Testis (tissue), 2 donors: ENCODE measurements at regions not wholly inside any gene's neighbourhood (a gene's known extent, or its start where the extent isn't known, plus 50 kb on each side); places are given as distances from the start of the nearest gene placed in this dataset.

Experiments used
- DNase-seq: peaks from one replicate; pipeline ENCODE4 v3.0.0-alpha.2; 2019
- H3K27ac ChIP-seq, 2 donors: fragments of 200-600 bp; sonication (generic); one replicate each; pipeline ENCODE4 v1.5.1; 2019
- H3K27me3 ChIP-seq: fragments of 200-600 bp; sonication (generic); one replicate; pipeline ENCODE4 v1.5.1; 2019
- H3K36me3 ChIP-seq: fragments of 200-600 bp; sonication (generic); one replicate; pipeline ENCODE4 v1.5.1; 2017; ENCODE audit warnings: low read depth; ENCODE audit errors: missing control alignments
- H3K4me1 ChIP-seq: fragments of 200-600 bp; sonication (generic); one replicate; pipeline ENCODE4 v1.5.1; 2019
- H3K4me3 ChIP-seq, 2 donors: fragments of 200-600 bp; sonication (generic); one replicate each; pipeline ENCODE4 v1.5.1; 2017 to 2019
- H3K9me3 ChIP-seq: fragments of 200-600 bp; sonication (generic); one replicate; pipeline ENCODE4 v1.5.1; 2017
- CTCF ChIP-seq, 3 experiments: fragments of 450-650 bp in 2 of 3; fragments of 200-600 bp in 1 of 3; sonication (generic) in 1 of 3; IDR thresholded peaks; one replicate each; pipeline ENCODE4 v1.5.1; 2016 to 2019; ENCODE audit warnings: antibody characterized with exemption in 3 of 3, mild to moderate bottlenecking in 2 of 3, moderate library complexity in 1 of 3
- POLR2A ChIP-seq: fragments of 450-650 bp; IDR thresholded peaks from one replicate; pipeline ENCODE4 v1.6.1; 2017; ENCODE audit warnings: antibody characterized with exemption, mild to moderate bottlenecking, moderate library complexity
- WGBS, 2 donors: methylation state at CpG; one replicate each; pipeline ENCODE4 v1.1.5; 2018; 5-methylcytosine and 5-hydroxymethylcytosine counted together
- intact Hi-C: fragments of 100-400 bp; cut with DNase I; formaldehyde crosslinking; loops from one replicate; pipeline ENCODE4 v1.15.1; 2023; ENCODE audit warnings: low total_unique reads

- no peak overlapping the region for H3K4me3 ChIP-seq
- no peak for DNase-seq
- no peaks in the 10 kb centered on the region for H3K9me3 ChIP-seq
- no peaks in the 10 kb centered on the region for H3K27me3 ChIP-seq
- no peaks in the 10 kb centered on the region for H3K36me3 ChIP-seq
- intact Hi-C loops = no loop called here
- WGBS, 2 donors = 70 to 71% methylated on average over 5 of the region's 5 CpGs
- no peak overlapping the region for H3K27ac ChIP-seq
- no peaks in the 10 kb centered on the region for H3K4me1 ChIP-seq
- TF ChIP-seq CTCF (IDR thresholded peaks at IDR 0.05) (no peak), POLR2A (no peak)
These were observed 509.6 kb downstream of the MED13L start for GRCh38 chr12:115767916-115768315.

- H3K4me1 ChIP-seq = no peaks in the 10 kb centered on the region
- no peak overlapping the region for H3K27ac ChIP-seq
- WGBS, 2 donors = 14 to 24% methylated on average over 3 of the region's 3 CpGs
- intact Hi-C loops = no loop called here
- DNase-seq = peak; percentile 57
- H3K9me3 ChIP-seq = no peaks in the 10 kb centered on the region
- H3K4me3 ChIP-seq = no peak overlapping the region
- H3K36me3 ChIP-seq = no peaks in the 10 kb centered on the region
- H3K27me3 ChIP-seq = no peaks in the 10 kb centered on the region
- TF ChIP-seq POLR2A (no peak), CTCF (IDR thresholded peaks at IDR 0.05) (no peak)
These were observed 513.4 kb downstream of the MED13L start for GRCh38 chr12:115763982-115764621.

- H3K27ac ChIP-seq = no peak overlapping the region
- DNase-seq = peak; percentile 24
- H3K4me1 ChIP-seq = no peaks in the 10 kb centered on the region
- intact Hi-C loops = no loop called here
- no peak overlapping the region for H3K4me3 ChIP-seq
- WGBS, 2 donors = 66 to 72% methylated on average over 5 of the region's 5 CpGs
- TF ChIP-seq CTCF (IDR thresholded peaks at IDR 0.05) (no peak), POLR2A (no peak)
- H3K36me3 ChIP-seq = no peaks in the 10 kb centered on the region
- H3K27me3 ChIP-seq = no peaks in the 10 kb centered on the region
- H3K9me3 ChIP-seq = no peaks in the 10 kb centered on the region
These were observed 514.1 kb downstream of the MED13L start for GRCh38 chr12:115763376-115763775.

GRCh38 chr12:115762936-115763335 lies 514.6 kb downstream of the MED13L start:
- H3K4me1 ChIP-seq = no peaks in the 10 kb centered on the region
- no peaks in the 10 kb centered on the region for H3K9me3 ChIP-seq
- no peak overlapping the region for H3K27ac ChIP-seq
- H3K27me3 ChIP-seq = no peaks in the 10 kb centered on the region
- no peak for DNase-seq
- WGBS, 2 donors = 78 to 85% methylated on average over 3 of the region's 3 CpGs
- intact Hi-C loops = no loop called here
- no peaks in the 10 kb centered on the region for H3K36me3 ChIP-seq
- no peak overlapping the region for H3K4me3 ChIP-seq
- TF ChIP-seq POLR2A (no peak), CTCF (IDR thresholded peaks at IDR 0.05) (no peak)

GRCh38 chr12:115761784-115762183 lies 515.7 kb downstream of the MED13L start:
- Histone ChIP-seq H3K27ac (no peak overlapping the region), H3K4me1 (no peaks in the 10 kb centered on the region), H3K4me3 (no peak overlapping the region), H3K27me3 (no peaks in the 10 kb centered on the region), H3K36me3 (no peaks in the 10 kb centered on the region), H3K9me3 (no peaks in the 10 kb centered on the region)
- WGBS, 2 donors = 84 to 88% methylated on average over 2 of the region's 2 CpGs
- intact Hi-C loops = no loop called here
- TF ChIP-seq CTCF (IDR thresholded peaks at IDR 0.05) (no peak), POLR2A (no peak)
- no peak for DNase-seq
